Lower leg skin (tissue), 4 donors: ENCODE measurements at regions not wholly inside any gene's neighbourhood (a gene's known extent, or its start where the extent isn't known, plus 50 kb on each side); places are given as distances from the start of the nearest gene placed in this dataset.
"Not testable (repeated sequence)": the region's sequence is repeated elsewhere in the genome, so short reads cannot be mapped to it uniquely, and the experiment has no call there.

Experiments used
- DNase-seq, 2 donors: peaks; one replicate each; pipeline ENCODE4 v3.0.0-alpha.2; 2019; ENCODE audit warnings: low spot score in 2 of 2
- H3K4me3 ChIP-seq: fragments of 200-600 bp; sonication (generic); 2 replicates; pipeline ENCODE4 v1.5.1; 2017; ENCODE audit warnings: mild to moderate bottlenecking, low read depth; ENCODE audit not compliant: poor library complexity, severe bottlenecking
- POLR2A ChIP-seq, 2 donors: fragments of 450-650 bp; IDR thresholded peaks; one replicate each; pipeline ENCODE4 v1.6.1; 2016 to 2017; ENCODE audit warnings: antibody characterized with exemption in 2 of 2, mild to moderate bottlenecking in 1 of 2, moderate library complexity in 1 of 2
- WGBS, 2 donors: methylation state at CpG; one replicate each; pipeline ENCODE4 v1.1.5; 2018; 5-methylcytosine and 5-hydroxymethylcytosine counted together
- intact Hi-C: fragments of 100-400 bp; cut with DNase I; formaldehyde crosslinking; loops from one replicate; pipeline ENCODE4 v1.15.0; 2023; ENCODE audit warnings: low total_unique reads
- TF ChIP-seq, protein P1 (sequence below), 3 donors: fragments of 450-650 bp; IDR thresholded peaks; one replicate each; pipeline ENCODE4 v1.5.1; 2016; ENCODE audit warnings: antibody characterized with exemption in 3 of 3, mild to moderate bottlenecking in 3 of 3, moderate library complexity in 2 of 3

DNA sequence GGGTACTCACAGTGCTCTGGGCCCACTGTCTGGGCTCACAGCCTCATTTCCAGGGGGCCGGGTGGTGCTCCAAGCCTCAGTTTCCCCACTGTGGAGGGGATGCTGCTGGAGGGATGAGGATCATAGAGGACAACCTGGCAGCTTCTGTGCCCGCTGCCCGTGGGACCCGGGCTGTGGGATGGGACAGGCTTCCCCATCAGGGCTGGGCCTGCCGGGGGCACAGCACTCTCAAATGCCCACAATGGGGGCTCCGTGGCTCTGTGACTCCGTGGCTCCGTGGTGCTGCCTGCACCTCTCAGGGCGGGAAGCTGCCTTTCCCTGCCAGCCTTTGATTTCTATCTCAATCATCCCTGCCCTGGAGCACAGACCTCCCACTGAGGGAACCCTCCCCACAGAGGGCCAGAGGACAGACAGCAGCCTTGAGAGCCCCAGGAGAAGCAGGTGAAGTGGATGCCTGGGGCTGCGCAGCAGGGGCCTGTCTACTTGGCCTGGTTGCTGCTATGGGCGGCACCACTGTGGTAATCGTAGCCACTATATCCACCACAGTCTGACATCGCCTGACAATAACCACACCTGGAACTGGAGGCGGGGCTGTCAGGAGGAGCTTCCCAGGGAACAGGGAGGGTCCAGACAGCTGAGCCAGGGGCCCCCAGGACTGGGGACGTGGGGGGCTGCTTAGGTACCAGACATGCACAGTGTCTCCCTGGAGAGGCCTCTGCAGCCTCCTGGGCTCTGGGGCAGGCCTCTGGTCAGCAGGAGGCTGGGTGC lies 375.9 kb downstream of the TMEM121 start:
- intact Hi-C loops: no loop called here
- no peak overlapping the region for H3K4me3 ChIP-seq
- no peak for TF ChIP-seq POLR2A (IDR thresholded peaks at IDR 0.05)
- TF ChIP-seq, protein P1, sequence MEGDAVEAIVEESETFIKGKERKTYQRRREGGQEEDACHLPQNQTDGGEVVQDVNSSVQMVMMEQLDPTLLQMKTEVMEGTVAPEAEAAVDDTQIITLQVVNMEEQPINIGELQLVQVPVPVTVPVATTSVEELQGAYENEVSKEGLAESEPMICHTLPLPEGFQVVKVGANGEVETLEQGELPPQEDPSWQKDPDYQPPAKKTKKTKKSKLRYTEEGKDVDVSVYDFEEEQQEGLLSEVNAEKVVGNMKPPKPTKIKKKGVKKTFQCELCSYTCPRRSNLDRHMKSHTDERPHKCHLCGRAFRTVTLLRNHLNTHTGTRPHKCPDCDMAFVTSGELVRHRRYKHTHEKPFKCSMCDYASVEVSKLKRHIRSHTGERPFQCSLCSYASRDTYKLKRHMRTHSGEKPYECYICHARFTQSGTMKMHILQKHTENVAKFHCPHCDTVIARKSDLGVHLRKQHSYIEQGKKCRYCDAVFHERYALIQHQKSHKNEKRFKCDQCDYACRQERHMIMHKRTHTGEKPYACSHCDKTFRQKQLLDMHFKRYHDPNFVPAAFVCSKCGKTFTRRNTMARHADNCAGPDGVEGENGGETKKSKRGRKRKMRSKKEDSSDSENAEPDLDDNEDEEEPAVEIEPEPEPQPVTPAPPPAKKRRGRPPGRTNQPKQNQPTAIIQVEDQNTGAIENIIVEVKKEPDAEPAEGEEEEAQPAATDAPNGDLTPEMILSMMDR (IDR thresholded peaks at IDR 0.05): no peak
- WGBS, 2 donors: 68 to 72% methylated on average over 11 to 12 of the region's 15 CpGs
- no peak for DNase-seq

GRCh38 chr14:105902899-105903165 lies 376.4 kb downstream of the TMEM121 start:
- intact Hi-C loops, H3K4me3 ChIP-seq, DNase-seq: not testable (repeated sequence)
- WGBS, 2 donors: 80 to 100% methylated on average over 1 of the region's 9 CpGs

GRCh38 chr14:105903971-105904370 lies 377.6 kb downstream of the TMEM121 start:
- intact Hi-C loops: no loop called here
- DNase-seq: no peak
- 89 to 90% methylated on average over 6 to 9 of the region's 9 CpGs for WGBS, 2 donors
- no peak for TF ChIP-seq POLR2A (IDR thresholded peaks at IDR 0.05)
- TF ChIP-seq, protein P1 (IDR thresholded peaks at IDR 0.05): no peak
- no peak overlapping the region for H3K4me3 ChIP-seq

- H3K4me3 ChIP-seq: no peak overlapping the region
- no peak for TF ChIP-seq POLR2A (IDR thresholded peaks at IDR 0.05)
- TF ChIP-seq, protein P1 (IDR thresholded peaks at IDR 0.05): no peak
- intact Hi-C loops: no loop called here
- 77 to 80% methylated on average over 11 of the region's 11 CpGs for WGBS, 2 donors
- no peak for DNase-seq
Observed at GRCh38 chr14:105904379-105904778, 378.0 kb downstream of the TMEM121 start.

GRCh38 chr14:105905456-105905855 lies 379.1 kb downstream of the TMEM121 start:
- 81 to 90% methylated on average over 5 to 11 of the region's 11 CpGs for WGBS, 2 donors
- intact Hi-C loops: no loop called here
- H3K4me3 ChIP-seq: no peak overlapping the region
- no peak for TF ChIP-seq POLR2A (IDR thresholded peaks at IDR 0.05)
- TF ChIP-seq, protein P1 (IDR thresholded peaks at IDR 0.05): no peak
- DNase-seq: no peak

GRCh38 chr14:105907276-105907675 lies 380.9 kb downstream of the TMEM121 start:
- TF ChIP-seq POLR2A (IDR thresholded peaks at IDR 0.05): no peak
- TF ChIP-seq, protein P1 (IDR thresholded peaks at IDR 0.05): no peak
- no peak for DNase-seq
- intact Hi-C loops: no loop called here
- WGBS, 2 donors: 56% methylated on average over 1 of the region's 3 CpGs; no CpG with 5 or more reads in 1 of the 2 donors
- no peak overlapping the region for H3K4me3 ChIP-seq
